Motor neuron (in vitro differentiated cells): ENCODE measurements at regions not wholly inside any gene's neighbourhood (a gene's known extent, or its start where the extent isn't known, plus 50 kb on each side); places are given as distances from the start of the nearest gene placed in this dataset.

Experiments
- ATAC-seq, 8 experiments: fragments of 200-7000 bp; cut with Tn5 transposase; replicated peaks in 6 of 8; 2 replicates each; pipeline ENCODE4 v1.8.0; 2021; ENCODE audit warnings: mild to moderate bottlenecking in 8 of 8, moderate library complexity in 8 of 8
- H3K27ac ChIP-seq, 2 donors: fragments of 250-450 bp; sonication (Bioruptor Pico); 2 replicates each; pipeline ENCODE4 v1.9.0; 2021; ENCODE audit warnings: antibody characterized with exemption in 2 of 2, mild to moderate bottlenecking in 2 of 2, moderate library complexity in 1 of 2
- H3K4me1 ChIP-seq, 2 donors: fragments of 250-450 bp; sonication (Bioruptor Pico); replicated peaks in 1 of 2; 2 replicates each; pipeline ENCODE4 v1.6.1; 2021; ENCODE audit warnings: antibody characterized with exemption in 2 of 2, mild to moderate bottlenecking in 2 of 2, moderate library complexity in 1 of 2
- H3K4me3 ChIP-seq, 5 donors: fragments of 250-450 bp; sonication (Bioruptor Pico); 2 replicates each; pipeline ENCODE4 v1.9.0; 2021; ENCODE audit warnings: antibody characterized with exemption in 5 of 5, mild to moderate bottlenecking in 5 of 5, moderate library complexity in 4 of 5
- WGBS, 10 experiments: fragments of 450-650 bp; shearing (Covaris generic); methylation state at CpG; one replicate each; pipeline ENCODE4 v1.0.0; 2022; 5-methylcytosine and 5-hydroxymethylcytosine counted together
- in situ Hi-C, 9 experiments: fragments of 400-800 bp; cut with MboI; loops; one replicate each; pipeline ENCODE4 v1.15.0; 2021; ENCODE audit warnings: low sequenced_read_pairs in 9 of 9, low pct_unique_long_range_greater_than_20kb in 2 of 9; ENCODE audit not compliant: unreplicated experiment in 9 of 9

GRCh38 chr3:116947148-116947547 lies 237.6 kb downstream of the TUSC7 start:
- 85 to 100% (median 97%) methylated on average over 1 to 3 of the region's 3 CpGs; no CpG with 5 or more reads in 4 of the 10 experiments for WGBS, 10 experiments
- no peak overlapping the region for H3K27ac ChIP-seq
- in situ Hi-C loops, result no loop called here
- ATAC-seq, result no peak
- no peak overlapping the region for H3K4me3 ChIP-seq
- H3K4me1 ChIP-seq, result no peaks in the 10 kb centered on the region

GRCh38 chr3:116947809-116948208 lies 238.2 kb downstream of the TUSC7 start:
- in situ Hi-C loops, result no loop called here
- Histone ChIP-seq H3K27ac (no peak overlapping the region), H3K4me3 (no peak overlapping the region), H3K4me1 (no peaks in the 10 kb centered on the region)
- peak in 1 of 8 experiments; percentile 21 for ATAC-seq
- 25 to 100% (median 70%) methylated on average over 2 to 3 of the region's 3 CpGs; no CpG with 5 or more reads in 3 of the 10 experiments for WGBS, 10 experiments

GRCh38 chr3:116950301-116951055 lies 240.9 kb downstream of the TUSC7 start:
- Histone ChIP-seq H3K27ac (no peak overlapping the region), H3K4me3 (no peak overlapping the region), H3K4me1 (no peaks in the 10 kb centered on the region)
- in situ Hi-C loops, result no loop called here
- peak in 1 of 8 experiments; percentile 67 for ATAC-seq
- 17 to 95% (median 81%) methylated on average over 1 to 7 of the region's 7 CpGs for WGBS, 10 experiments

GRCh38 chr3:116951610-116952009 lies 242.0 kb downstream of the TUSC7 start:
- Histone ChIP-seq H3K4me3 (no peak overlapping the region), H3K27ac (no peak overlapping the region), H3K4me1 (no peaks in the 10 kb centered on the region)
- WGBS, 10 experiments, result 6 to 100% (median 73%) methylated on average over 1 to 3 of the region's 3 CpGs
- in situ Hi-C loops, result no loop called here
- ATAC-seq, result no peak

- peak in 1 of 8 experiments; percentile 31 for ATAC-seq
- in situ Hi-C loops, result no loop called here
- no peak overlapping the region for H3K27ac ChIP-seq
- WGBS, 10 experiments, result 0 to 100% (median 40%) methylated on average over 1 to 3 of the region's 3 CpGs
- no peaks in the 10 kb centered on the region for H3K4me1 ChIP-seq
- H3K4me3 ChIP-seq, result no peak overlapping the region
Observed at GRCh38 chr3:116958291-116958690, 248.7 kb downstream of the TUSC7 start.

- in situ Hi-C loops, result no loop called here
- WGBS, 10 experiments, result 23 to 100% (median 78%) methylated on average over 1 to 4 of the region's 4 CpGs
- ATAC-seq, result peak in 1 of 8 experiments; percentile 55
- H3K27ac ChIP-seq, result no peak overlapping the region
- H3K4me1 ChIP-seq, result no peaks in the 10 kb centered on the region
- H3K4me3 ChIP-seq, result no peak overlapping the region
Observed at GRCh38 chr3:116961106-116961505, 251.5 kb downstream of the TUSC7 start.

- in situ Hi-C loops, result no loop called here
- H3K4me3 ChIP-seq, result no peak overlapping the region
- no peak overlapping the region for H3K27ac ChIP-seq
- 17 to 100% (median 80%) methylated on average over 1 to 3 of the region's 3 CpGs; no CpG with 5 or more reads in 1 of the 10 experiments for WGBS, 10 experiments
- peaks cover 0 to 4% of the 10 kb centered on the region in 2 donors for H3K4me1 ChIP-seq
- no peak for ATAC-seq
Observed at GRCh38 chr3:116963802-116964201, 254.2 kb downstream of the TUSC7 start.

GRCh38 chr3:116966649-116967048 lies 257.1 kb downstream of the TUSC7 start:
- in situ Hi-C loops, result no loop called here
- peaks cover 3 to 9% of the 10 kb centered on the region in 2 donors for H3K4me1 ChIP-seq
- 10 to 100% (median 87%) methylated on average over 1 to 2 of the region's 2 CpGs; no CpG with 5 or more reads in 3 of the 10 experiments for WGBS, 10 experiments
- ATAC-seq, result peak in 5 of 8 experiments; percentile 54 to 88 (median 83)
- no peak overlapping the region for H3K27ac ChIP-seq
- no peak overlapping the region for H3K4me3 ChIP-seq

- in situ Hi-C loops, result no loop called here
- H3K4me3 ChIP-seq, result no peak overlapping the region
- ATAC-seq, result peak in 5 of 8 experiments; percentile 31 to 65 (median 55)
- peaks cover 3 to 14% of the 10 kb centered on the region in 2 donors for H3K4me1 ChIP-seq
- no peak overlapping the region for H3K27ac ChIP-seq
- WGBS, 10 experiments, result 3 to 89% (median 53%) methylated on average over 2 to 6 of the region's 6 CpGs; no CpG with 5 or more reads in 1 of the 10 experiments
Observed at GRCh38 chr3:116969135-116969534, 259.6 kb downstream of the TUSC7 start.

- H3K4me3 ChIP-seq, result no peak overlapping the region
- no peak for ATAC-seq
- WGBS, 10 experiments, result 60 to 100% (median 88%) methylated on average over 1 of the region's 1 CpG; no CpG with 5 or more reads in 4 of the 10 experiments
- peaks cover 3 to 17% of the 10 kb centered on the region in 2 donors for H3K4me1 ChIP-seq
- in situ Hi-C loops, result no loop called here
- H3K27ac ChIP-seq, result no peak overlapping the region
Observed at GRCh38 chr3:116969646-116970045, 260.1 kb downstream of the TUSC7 start.

- 25 to 75% (median 67%) methylated on average over 2 to 4 of the region's 4 CpGs; no CpG with 5 or more reads in 4 of the 10 experiments for WGBS, 10 experiments
- ATAC-seq, result peak in 5 of 8 experiments; percentile 25 to 80 (median 64)
- in situ Hi-C loops, result no loop called here
Observed at GRCh38 chr3:116971531-116971930, 262.0 kb downstream of the TUSC7 start.

GRCh38 chr3:116974702-116975101 lies 265.1 kb downstream of the TUSC7 start:
- H3K27ac ChIP-seq, result no peak overlapping the region
- in situ Hi-C loops, result no loop called here
- 38 to 100% (median 59%) methylated on average over 1 of the region's 1 CpG; no CpG with 5 or more reads in 4 of the 10 experiments for WGBS, 10 experiments
- H3K4me3 ChIP-seq, result no peak overlapping the region
- ATAC-seq, result peak in 3 of 8 experiments; percentile 42 to 56 (median 56)
- peaks cover 0 to 8% of the 10 kb centered on the region in 2 donors for H3K4me1 ChIP-seq

More at GRCh38 chr3:116971531-116971930, 262.0 kb downstream of the TUSC7 start:
- H3K27ac ChIP-seq, result no peak overlapping the region
- peaks cover 3 to 17% of the 10 kb centered on the region in 2 donors for H3K4me1 ChIP-seq
- no peak overlapping the region for H3K4me3 ChIP-seq

- ATAC-seq, result no peak
- H3K4me3 ChIP-seq, result no peak overlapping the region
- in situ Hi-C loops, result no loop called here
- WGBS, 10 experiments, result 0 to 100% (median 86%) methylated on average over 1 of the region's 1 CpG; no CpG with 5 or more reads in 1 of the 10 experiments
- H3K27ac ChIP-seq, result no peak overlapping the region
- peaks cover 3 to 7% of the 10 kb centered on the region in 2 donors for H3K4me1 ChIP-seq
Observed at GRCh38 chr3:116977441-116977840, 267.9 kb downstream of the TUSC7 start.
